ENCODE measurements at regions not wholly inside any gene's neighbourhood (a gene's known extent, or its start where the extent isn't known, plus 50 kb on each side); places are given as distances from the start of the nearest gene placed in this dataset.
A peak's percentile ranks its signal among the peaks of the same experiment; 100 is the strongest.

- no peak for TF ChIP-seq CTCF (IDR thresholded peaks at IDR 0.05; ENCODE audit: low read depth, low read length, missing input control)
These were observed 198.7 kb downstream of the AASDHPPT start (continued) for GRCh38 chr11:106276126-106276525.

GRCh38 chr11:106276859-106277436 lies 199.5 kb downstream of the AASDHPPT start:
- no peaks in the 10 kb centered on the region for H3K4me1 ChIP-seq (ENCODE audit: control insufficient read depth in 4 of 4, insufficient read depth in 4 of 4, low read length in 3 of 4)
- no peak overlapping the region for H3K4me3 ChIP-seq (ENCODE audit: low read depth in 1 of 3, low read length in 3 of 3)
- 53% methylated on average over 2 of the region's 2 CpGs for WGBS
- no peak for DNase-seq (ENCODE audit: low spot score)
- TF ChIP-seq RAD21 (IDR thresholded peaks at IDR 0.05) (peak in 1 of 2 donors; percentile 10), FOXA1 (IDR thresholded peaks at IDR 0.05) (no peak)
- peaks cover 0 to 3% (median 0%) of the 10 kb centered on the region in 4 donors for H3K27me3 ChIP-seq (ENCODE audit: control insufficient read depth in 4 of 4, insufficient read depth in 4 of 4, low read length in 3 of 4)
- no peak overlapping the region for H3K9ac ChIP-seq (ENCODE audit: low read depth in 1 of 2, low read length in 2 of 2)
- H3K27ac ChIP-seq (ENCODE audit: low read depth in 1 of 2, low read length in 2 of 2), result no peak overlapping the region
- H3K36me3 ChIP-seq (ENCODE audit: control insufficient read depth in 4 of 4, insufficient read depth in 3 of 4, low read depth in 1 of 4, low read length in 3 of 4), result no peaks in the 10 kb centered on the region
- no peaks in the 10 kb centered on the region for H3K9me3 ChIP-seq (ENCODE audit: control insufficient read depth in 4 of 4, low read length in 3 of 4)

GRCh38 chr11:106277484-106277883 lies 200.0 kb downstream of the AASDHPPT start:
- H3K9ac ChIP-seq (ENCODE audit: low read depth in 1 of 2, low read length in 2 of 2), result no peak overlapping the region
- no peaks in the 10 kb centered on the region for H3K36me3 ChIP-seq (ENCODE audit: control insufficient read depth in 4 of 4, insufficient read depth in 3 of 4, low read depth in 1 of 4, low read length in 3 of 4)
- H3K4me1 ChIP-seq (ENCODE audit: control insufficient read depth in 4 of 4, insufficient read depth in 4 of 4, low read length in 3 of 4), result no peaks in the 10 kb centered on the region
- no peak for DNase-seq (ENCODE audit: low spot score)
- no peaks in the 10 kb centered on the region for H3K9me3 ChIP-seq (ENCODE audit: control insufficient read depth in 4 of 4, low read length in 3 of 4)
- no peak overlapping the region for H3K4me3 ChIP-seq (ENCODE audit: low read depth in 1 of 3, low read length in 3 of 3)
- H3K27me3 ChIP-seq (ENCODE audit: control insufficient read depth in 4 of 4, insufficient read depth in 4 of 4, low read length in 3 of 4), result peaks cover 0 to 3% (median 0%) of the 10 kb centered on the region in 4 donors
- TF ChIP-seq NR2F2 (IDR thresholded peaks at IDR 0.05) (no peak), TAF1 (conservative IDR thresholded peaks at IDR 0.05) (no peak), YY1 (IDR thresholded peaks at IDR 0.05) (no peak), GABPA (IDR thresholded peaks at IDR 0.05 in 1 of 2, conservative IDR thresholded peaks at IDR 0.05 in 1 of 2) (no peak), ZBTB33 (IDR thresholded peaks at IDR 0.05) (no peak), RAD21 (IDR thresholded peaks at IDR 0.05) (no peak), CTCF (IDR thresholded peaks at IDR 0.05; ENCODE audit: low read depth, low read length, missing input control) (no peak), EGR1 (IDR thresholded peaks at IDR 0.05; ENCODE audit: low read depth in 2 of 2) (no peak), SP1 (IDR thresholded peaks at IDR 0.05) (no peak), ATF3 (IDR thresholded peaks at IDR 0.05) (no peak), JUND (IDR thresholded peaks at IDR 0.05) (no peak), REST (IDR thresholded peaks at IDR 0.05) (no peak), MAX (IDR thresholded peaks at IDR 0.05) (no peak), RXRA (IDR thresholded peaks at IDR 0.05) (no peak)
- no peak overlapping the region for H3K27ac ChIP-seq (ENCODE audit: low read depth in 1 of 2, low read length in 2 of 2)
